SU-DHL-6 (cell line): ENCODE measurements at regions not wholly inside any gene's neighbourhood (a gene's known extent, or its start where the extent isn't known, plus 50 kb on each side); places are given as distances from the start of the nearest gene placed in this dataset.

ENCODE experiments used
- CTCF ChIP-seq: fragments of 200-600 bp; sonication (generic); IDR thresholded peaks from one replicate; pipeline ENCODE4 v1.5.1; 2017; ENCODE audit warnings: antibody characterized with exemption, mild to moderate bottlenecking, low read length, moderate library complexity; ENCODE audit not compliant: insufficient read depth, poor library complexity, severe bottlenecking
- EZH2phosphoT487 ChIP-seq: fragments of 200-600 bp; sonication (generic), shearing (Covaris generic); conservative IDR thresholded peaks from 2 replicates; pipeline ENCODE4 v1.6.1; 2018; ENCODE audit warnings: mild to moderate bottlenecking, antibody characterized with exemption, low read length, moderate library complexity, mixed read lengths

- TF ChIP-seq CTCF: no peak
- TF ChIP-seq EZH2phosphoT487: no peak
Observed at GRCh38 chr18:25451077-25451658, 99.2 kb upstream of the ZNF521 start.
